ENCODE measurements at regions not wholly inside any gene's neighbourhood (a gene's known extent, or its start where the extent isn't known, plus 50 kb on each side); places are given as distances from the start of the nearest gene placed in this dataset.

GRCh38 chr6:145329257-145329656 is 406.1 kb downstream of the EPM2A start:
- DNase-seq (ENCODE audit: extremely low spot score), result no peak
- ChIA-PET CTCF (no interaction called here), POLR2A (no interaction called here)

GRCh38 chr6:145331066-145331465 is 404.3 kb downstream of the EPM2A start:
- ChIA-PET POLR2A (no interaction called here), CTCF (no interaction called here)
- no peak for TF ChIP-seq LEF1 (IDR thresholded peaks at IDR 0.05; ENCODE audit: borderline replicate concordance)
- TF ChIP-seq CTBP1 (IDR thresholded peaks at IDR 0.05; ENCODE audit: borderline replicate concordance), result no peak
- no peak for TF ChIP-seq ARNT (IDR thresholded peaks at IDR 0.05)
- no peak for TF ChIP-seq HDGF (IDR thresholded peaks at IDR 0.05; ENCODE audit: borderline replicate concordance)
- no peak for TF ChIP-seq FOXM1 (IDR thresholded peaks at IDR 0.05; ENCODE audit: borderline replicate concordance)
- no peak for TF ChIP-seq ELF4 (IDR thresholded peaks at IDR 0.05)
- TF ChIP-seq FOXK2 (IDR thresholded peaks at IDR 0.05), result no peak
- TF ChIP-seq TARDBP (IDR thresholded peaks at IDR 0.05), result no peak
- no peak for TF ChIP-seq BHLHE40 (IDR thresholded peaks at IDR 0.05; ENCODE audit: borderline replicate concordance)
- TF ChIP-seq SP1 (IDR thresholded peaks at IDR 0.05), result no peak
- no peak for TF ChIP-seq PKNOX1 (IDR thresholded peaks at IDR 0.05)
- no peak for TF ChIP-seq FOXA1 (IDR thresholded peaks at IDR 0.05)
- no peak for TF ChIP-seq ZNF384 (IDR thresholded peaks at IDR 0.05)
- no peak for TF ChIP-seq NFRKB (IDR thresholded peaks at IDR 0.05)
- no peak for DNase-seq (ENCODE audit: extremely low spot score)

More at GRCh38 chr6:145329257-145329656, 406.1 kb downstream of the EPM2A start:
- TF ChIP-seq FOXM1 (IDR thresholded peaks at IDR 0.05; ENCODE audit: borderline replicate concordance) (no peak), LEF1 (IDR thresholded peaks at IDR 0.05; ENCODE audit: borderline replicate concordance) (no peak), FOXK2 (IDR thresholded peaks at IDR 0.05) (no peak), ZNF384 (IDR thresholded peaks at IDR 0.05) (no peak)

GRCh38 chr6:145332011-145332410 is 403.3 kb downstream of the EPM2A start:
- ChIA-PET CTCF (interaction anchor here (0.7 kb wide), 1 partner anchor 299 kb away, joined by 4 read pairs; no protein-coding TSS in a partner anchor), POLR2A (no interaction called here)
- DNase-seq (ENCODE audit: extremely low spot score), result no peak
- TF ChIP-seq LEF1 (IDR thresholded peaks at IDR 0.05; ENCODE audit: borderline replicate concordance) (no peak), CTBP1 (IDR thresholded peaks at IDR 0.05; ENCODE audit: borderline replicate concordance) (no peak), SUZ12 (IDR thresholded peaks at IDR 0.05) (no peak), ARNT (IDR thresholded peaks at IDR 0.05) (no peak), TARDBP (IDR thresholded peaks at IDR 0.05) (no peak), FOXK2 (IDR thresholded peaks at IDR 0.05) (no peak), SP1 (IDR thresholded peaks at IDR 0.05) (no peak), BHLHE40 (IDR thresholded peaks at IDR 0.05; ENCODE audit: borderline replicate concordance) (no peak), ELF4 (IDR thresholded peaks at IDR 0.05) (no peak), ZNF384 (IDR thresholded peaks at IDR 0.05) (no peak), PKNOX1 (IDR thresholded peaks at IDR 0.05) (no peak)

- CTCF ChIA-PET, result interaction anchor here (0.6 kb wide), 1 partner anchor 725 kb away, joined by 3 read pairs; no protein-coding TSS in a partner anchor
- TF ChIP-seq L3MBTL2 (conservative IDR thresholded peaks at IDR 0.05), result no peak
- no peak for TF ChIP-seq HDGF (IDR thresholded peaks at IDR 0.05; ENCODE audit: borderline replicate concordance)
- no peak for TF ChIP-seq LEF1 (IDR thresholded peaks at IDR 0.05; ENCODE audit: borderline replicate concordance)
- TF ChIP-seq SP1 (IDR thresholded peaks at IDR 0.05), result no peak
- TF ChIP-seq TARDBP (IDR thresholded peaks at IDR 0.05), result no peak
- no peak for TF ChIP-seq PKNOX1 (IDR thresholded peaks at IDR 0.05)
- TF ChIP-seq ELF4 (IDR thresholded peaks at IDR 0.05), result no peak
- TF ChIP-seq NFRKB (IDR thresholded peaks at IDR 0.05), result no peak
- TF ChIP-seq FOXA1 (IDR thresholded peaks at IDR 0.05), result no peak
- TF ChIP-seq FOXM1 (IDR thresholded peaks at IDR 0.05; ENCODE audit: borderline replicate concordance), result no peak
- no peak for TF ChIP-seq CTBP1 (IDR thresholded peaks at IDR 0.05; ENCODE audit: borderline replicate concordance)
- TF ChIP-seq BHLHE40 (IDR thresholded peaks at IDR 0.05; ENCODE audit: borderline replicate concordance), result no peak
- TF ChIP-seq FOXK2 (IDR thresholded peaks at IDR 0.05), result no peak
- no peak for TF ChIP-seq SUZ12 (IDR thresholded peaks at IDR 0.05)
- no peak for TF ChIP-seq ZNF384 (IDR thresholded peaks at IDR 0.05)
- no peak for TF ChIP-seq ARNT (IDR thresholded peaks at IDR 0.05)
- POLR2A ChIA-PET, result no interaction called here
- no peak for DNase-seq (ENCODE audit: extremely low spot score)
Measured at GRCh38 chr6:145336119-145336518, 399.2 kb downstream of the EPM2A start.

GRCh38 chr6:145339089-145339488 is 396.2 kb downstream of the EPM2A start:
- CTCF ChIA-PET, result no interaction called here
- POLR2A ChIA-PET, result no interaction called here
- TF ChIP-seq SP1 (IDR thresholded peaks at IDR 0.05) (no peak), TARDBP (IDR thresholded peaks at IDR 0.05) (no peak), L3MBTL2 (conservative IDR thresholded peaks at IDR 0.05) (no peak), HDGF (IDR thresholded peaks at IDR 0.05; ENCODE audit: borderline replicate concordance) (no peak), ELF4 (IDR thresholded peaks at IDR 0.05) (no peak), ARNT (IDR thresholded peaks at IDR 0.05) (no peak), CTBP1 (IDR thresholded peaks at IDR 0.05; ENCODE audit: borderline replicate concordance) (no peak), FOXA1 (IDR thresholded peaks at IDR 0.05) (no peak), FOXK2 (IDR thresholded peaks at IDR 0.05) (no peak), FOXM1 (IDR thresholded peaks at IDR 0.05; ENCODE audit: borderline replicate concordance) (no peak), NFRKB (IDR thresholded peaks at IDR 0.05) (no peak), ZNF384 (IDR thresholded peaks at IDR 0.05) (no peak), BHLHE40 (IDR thresholded peaks at IDR 0.05; ENCODE audit: borderline replicate concordance) (no peak), PKNOX1 (IDR thresholded peaks at IDR 0.05) (no peak)
- no peak for DNase-seq (ENCODE audit: extremely low spot score)

- no peak for DNase-seq (ENCODE audit: extremely low spot score)
- ChIA-PET CTCF (no interaction called here), POLR2A (no interaction called here)
- TF ChIP-seq HDGF (IDR thresholded peaks at IDR 0.05; ENCODE audit: borderline replicate concordance) (no peak), ZNF384 (IDR thresholded peaks at IDR 0.05) (no peak), SUZ12 (IDR thresholded peaks at IDR 0.05) (no peak), ELF4 (IDR thresholded peaks at IDR 0.05) (no peak), LEF1 (IDR thresholded peaks at IDR 0.05; ENCODE audit: borderline replicate concordance) (no peak), TARDBP (IDR thresholded peaks at IDR 0.05) (no peak), PKNOX1 (IDR thresholded peaks at IDR 0.05) (no peak), ARNT (IDR thresholded peaks at IDR 0.05) (no peak), CTBP1 (IDR thresholded peaks at IDR 0.05; ENCODE audit: borderline replicate concordance) (no peak)
Measured at GRCh38 chr6:145340256-145340655, 395.1 kb downstream of the EPM2A start.
